GM12878 (cell line): ENCODE measurements at regions not wholly inside any gene's neighbourhood (a gene's known extent, or its start where the extent isn't known, plus 50 kb on each side); places are given as distances from the start of the nearest gene placed in this dataset.
A peak's percentile ranks its signal among the peaks of the same experiment; 100 is the strongest.

Experiments
- ATAC-seq: fragments of 200-7000 bp; cut with Tn5 transposase; 3 replicates; pipeline ENCODE4 v1.9.1; 2020; ENCODE audit warnings: mild to moderate bottlenecking, moderate library complexity
- BruUV-seq: library from RNA; stranded (reverse); fragments of 400-500 nt; replicated peaks from 2 replicates; lab custom pipeline; 2021; lab: Mats Ljungman, UMichigan
- CTCF ChIA-PET: fragments of 300-600 bp; sonication (Branson Sonifier 250); formaldehyde crosslinking; extraction: SDS; loops from one replicate; lab custom pipeline; 2021; ENCODE audit warnings: inconsistent platforms; lab: Yijun Ruan, JAX
- POLR2A ChIA-PET: fragments of 350-600 bp; formaldehyde crosslinking; extraction: SDS; loops from one replicate; lab custom pipeline; 2021; ENCODE audit warnings: inconsistent platforms; lab: Charles Lee
- RAD21 ChIA-PET: fragments of 300-600 bp; sonication (Branson Sonifier 250); formaldehyde crosslinking; loops from one replicate; lab custom pipeline; 2023; ENCODE audit warnings: antibody characterized with exemption; ENCODE audit not compliant: unreplicated experiment; lab: Charles Lee
- SMC1A ChIA-PET: fragments of 300-600 bp; sonication (Branson Sonifier 250); formaldehyde crosslinking; loops from one replicate; lab custom pipeline; 2023; ENCODE audit not compliant: unreplicated experiment, uncharacterized antibody; lab: Charles Lee
- DNase-seq: peaks from one replicate; pipeline ENCODE4 v3.0.0-alpha.2; 2011; ENCODE audit warnings: low read depth, low spot score
- FAIRE-seq: peaks from 3 replicates; lab custom pipeline; 2011; peaks lifted over from hg19 to GRCh38; lab: Jason Lieb, UNC
- H2AFZ ChIP-seq: 2 replicates; pipeline ENCODE4 v1.6.0; 2011; ENCODE audit warnings: low read depth, low read length, control low read depth; ENCODE audit not compliant: control insufficient read depth
- H3K27ac ChIP-seq: 2 replicates; pipeline ENCODE4 v1.5.1; 2011; ENCODE audit warnings: control low read depth; ENCODE audit not compliant: control insufficient read depth, insufficient read depth
- H3K27me3 ChIP-seq, 2 experiments: replicated peaks in 1 of 2; 2 replicates each; pipeline versions ENCODE4 v1.6.0 to v1.6.1; 2011; ENCODE audit warnings: low read length in 1 of 2; ENCODE audit not compliant: control insufficient read depth in 2 of 2, insufficient read depth in 2 of 2
- H3K36me3 ChIP-seq, 2 experiments: 2 replicates each; pipeline ENCODE4 v1.5.1; 2011; ENCODE audit warnings: low read length in 1 of 2; ENCODE audit not compliant: control insufficient read depth in 2 of 2, insufficient read depth in 2 of 2
- H3K4me1 ChIP-seq: 2 replicates; pipeline ENCODE4 v1.6.1; 2011; ENCODE audit warnings: mild to moderate bottlenecking, low read length, moderate library complexity, mixed read lengths; ENCODE audit not compliant: control insufficient read depth, insufficient read depth
- H3K4me2 ChIP-seq: 2 replicates; pipeline ENCODE4 v1.6.0; 2011; ENCODE audit warnings: control low read depth; ENCODE audit not compliant: control insufficient read depth, insufficient read depth
- H3K4me3 ChIP-seq: fragments of 200-600 bp; sonication (generic); 2 replicates; pipeline ENCODE4 v1.5.1; 2016
- H3K79me2 ChIP-seq: 2 replicates; pipeline ENCODE4 v1.6.0; 2011; ENCODE audit warnings: low read length; ENCODE audit not compliant: control insufficient read depth, insufficient read depth
- H3K9ac ChIP-seq: 2 replicates; pipeline ENCODE4 v1.8.0; 2011; ENCODE audit warnings: low read length, control low read depth, mixed read lengths; ENCODE audit not compliant: control insufficient read depth, insufficient read depth
- H3K9me3 ChIP-seq: replicated peaks from 3 replicates; pipeline ENCODE4 v1.5.1; 2011; ENCODE audit warnings: mild to moderate bottlenecking, low read length; ENCODE audit not compliant: control insufficient read depth, insufficient read depth
- H4K20me1 ChIP-seq: 2 replicates; pipeline ENCODE4 v1.6.0; 2011; ENCODE audit not compliant: control insufficient read depth, insufficient read depth
- ATF7 ChIP-seq: fragments of 450-650 bp; IDR thresholded peaks from 2 replicates; pipeline ENCODE4 v1.6.1; 2016; ENCODE audit warnings: low read depth, mild to moderate bottlenecking
- CREB1 ChIP-seq: IDR thresholded peaks from 2 replicates; pipeline ENCODE4 v1.6.1; 2012; ENCODE audit warnings: low read depth, mild to moderate bottlenecking, inconsistent platforms
- FOXK2 ChIP-seq: fragments of 450-650 bp; IDR thresholded peaks from 2 replicates; pipeline ENCODE4 v1.6.1; 2017; ENCODE audit warnings: mild to moderate bottlenecking, moderate library complexity
- MXI1 ChIP-seq: fragments of 150-350 bp; IDR thresholded peaks from 2 replicates; pipeline ENCODE4 v1.6.1; 2011; ENCODE audit warnings: low read depth, mild to moderate bottlenecking, inconsistent platforms, low read length, improper control_type of control experiment
- NFYB ChIP-seq: IDR thresholded peaks from 2 replicates; pipeline ENCODE4 v1.6.1; 2011; ENCODE audit warnings: low read depth, mild to moderate bottlenecking, low read length, improper control_type of control experiment, moderate library complexity; ENCODE audit not compliant: insufficient read depth
- PAX5 ChIP-seq: IDR thresholded peaks from 2 replicates; pipeline ENCODE4 v1.6.1; 2011; ENCODE audit warnings: low read depth, low read length, borderline replicate concordance
- RFX5 ChIP-seq: IDR thresholded peaks from 2 replicates; pipeline ENCODE4 v1.6.1; 2011; ENCODE audit warnings: low read depth, low read length, improper control_type of control experiment
- SMAD1 ChIP-seq: fragments of 450-650 bp; IDR thresholded peaks from 2 replicates; pipeline ENCODE4 v1.6.1; 2018; ENCODE audit warnings: mild to moderate bottlenecking, low read depth; ENCODE audit not compliant: partially characterized antibody
- TCF7 ChIP-seq: IDR thresholded peaks from 2 replicates; pipeline ENCODE4 v1.6.1; 2014; ENCODE audit warnings: antibody characterized with exemption, borderline replicate concordance
- ZNF274 ChIP-seq: IDR thresholded peaks from one replicate; pipeline ENCODE4 v1.8.0; 2011; ENCODE audit not compliant: insufficient read length, insufficient read depth
- ZNF622 ChIP-seq: fragments of 450-650 bp; IDR thresholded peaks from 2 replicates; pipeline ENCODE4 v1.6.1; 2017; ENCODE audit warnings: mild to moderate bottlenecking, inconsistent platforms
- WGBS: methylation state at CpG from one replicate; pipeline ENCODE4 v1.1.6; 2016; ENCODE audit warnings: low lambda C conversion rate; ENCODE audit not compliant: insufficient replicate concordance, insufficient coverage; ENCODE audit errors: missing lambda C conversion rate; 5-methylcytosine and 5-hydroxymethylcytosine counted together
- in situ Hi-C: fragments of 300-500 bp; cut with MboI; formaldehyde crosslinking; loops from 9 replicates; pipeline ENCODE4 v1.14.3; 2018; ENCODE audit warnings: mixed read lengths
- intact Hi-C: fragments of 100-400 bp; cut with micrococcal nuclease; formaldehyde crosslinking; loops from one replicate; pipeline ENCODE4 v1.14.2; 2022; ENCODE audit not compliant: unreplicated experiment

- ChIA-PET RAD21 (no interaction called here), CTCF (no interaction called here), POLR2A (no interaction called here), SMC1A (no interaction called here)
- ATAC-seq = peak; percentile 9; the same call in 2 of the 3 replicates
- 0% methylated on average over 4 of the region's 4 CpGs for WGBS
- intact Hi-C loops = no loop called here
- no peaks in the 10 kb centered on the region for H3K79me2 ChIP-seq
- TF ChIP-seq CREB1 = peak; percentile 31; the same call in 1 of the 2 replicates
- TF ChIP-seq MXI1 = no peak
- no peak for FAIRE-seq
- H3K4me2 ChIP-seq = no peak overlapping the region
- no TSS peak for BruUV-seq
- no peak for DNase-seq
- in situ Hi-C loops = no loop called here
- no peaks in the 10 kb centered on the region for H3K36me3 ChIP-seq
- H3K27ac ChIP-seq = no peak overlapping the region
- no peaks in the 10 kb centered on the region for H3K4me1 ChIP-seq
- H3K27me3 ChIP-seq = no peaks in the 10 kb centered on the region
- H3K9me3 ChIP-seq = no peaks in the 10 kb centered on the region
- H3K9ac ChIP-seq = no peak overlapping the region
- H4K20me1 ChIP-seq = no peaks in the 10 kb centered on the region
- H3K4me3 ChIP-seq = no peak overlapping the region
- H2AFZ ChIP-seq = no peak overlapping the region
These were observed 491.9 kb downstream of the IRS1 start for GRCh38 chr2:226307487-226308322.

- no peak overlapping the region for H3K4me2 ChIP-seq
- H3K36me3 ChIP-seq = no peaks in the 10 kb centered on the region
- no peaks in the 10 kb centered on the region for H3K4me1 ChIP-seq
- DNase-seq = no peak
- RAD21 ChIA-PET = interaction anchor here (0.6 kb wide), 1 partner anchor 465 kb away, joined by 4 read pairs; no protein-coding TSS in a partner anchor
- WGBS = 41% methylated on average over 2 of the region's 2 CpGs
- H3K27me3 ChIP-seq = no peaks in the 10 kb centered on the region
- H2AFZ ChIP-seq = no peak overlapping the region
- H3K4me3 ChIP-seq = no peak overlapping the region
- TF ChIP-seq ZNF274 (no peak), ATF7 (no peak), MXI1 (no peak), NFYB (no peak), TCF7 (no peak), SMAD1 (no peak), PAX5 (no peak), RFX5 (no peak), FOXK2 (no peak), ZNF622 (no peak)
- TF ChIP-seq, all 136 proteins: peak for 0
- Histone ChIP-seq H3K9ac (no peak overlapping the region), H3K9me3 (no peaks in the 10 kb centered on the region), H3K79me2 (no peaks in the 10 kb centered on the region), H3K27ac (no peak overlapping the region), H4K20me1 (no peaks in the 10 kb centered on the region)
- in situ Hi-C loops (no loop called here), intact Hi-C loops (no loop called here)
- ChIA-PET CTCF (no interaction called here), SMC1A (no interaction called here), POLR2A (no interaction called here)
- ATAC-seq (no peak), FAIRE-seq (no peak)
- no TSS peak for BruUV-seq
These were observed 492.7 kb downstream of the IRS1 start for GRCh38 chr2:226306969-226307368.
